Activated T-cell treated with anti-CD3 and anti-CD28 coated beads for 24 hours (primary cell): ENCODE measurements at regions not wholly inside any gene's neighbourhood (a gene's known extent, or its start where the extent isn't known, plus 50 kb on each side); places are given as distances from the start of the nearest gene placed in this dataset.
"Not testable (repeated sequence)": the region's sequence is repeated elsewhere in the genome, so short reads cannot be mapped to it uniquely, and the experiment has no call there.

Source experiments
- DNase-seq: peaks from one replicate; pipeline ENCODE4 v3.0.0-alpha.2; 2020; ENCODE audit warnings: low read depth

DNA sequence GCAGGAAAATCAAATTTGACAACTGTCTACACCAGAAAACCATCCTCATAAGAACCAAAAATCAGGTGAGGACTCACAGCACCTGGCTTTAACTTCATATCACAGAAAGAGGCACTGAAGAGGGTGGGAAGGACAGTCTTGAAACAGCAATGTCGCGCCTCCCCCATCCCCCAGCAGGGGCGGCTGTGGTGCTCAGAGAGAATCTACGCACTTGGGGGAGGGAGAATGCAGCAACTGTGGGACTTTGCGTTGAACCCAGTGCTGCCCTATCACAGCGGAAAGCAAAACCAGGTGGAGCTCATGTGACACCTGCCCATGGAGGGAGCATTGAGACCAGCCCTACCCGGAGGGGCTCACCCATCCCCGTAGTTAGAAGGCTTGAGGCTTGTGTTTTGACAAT lies 191.8 kb downstream of the MSX2 start:
- no peak for DNase-seq

DNA sequence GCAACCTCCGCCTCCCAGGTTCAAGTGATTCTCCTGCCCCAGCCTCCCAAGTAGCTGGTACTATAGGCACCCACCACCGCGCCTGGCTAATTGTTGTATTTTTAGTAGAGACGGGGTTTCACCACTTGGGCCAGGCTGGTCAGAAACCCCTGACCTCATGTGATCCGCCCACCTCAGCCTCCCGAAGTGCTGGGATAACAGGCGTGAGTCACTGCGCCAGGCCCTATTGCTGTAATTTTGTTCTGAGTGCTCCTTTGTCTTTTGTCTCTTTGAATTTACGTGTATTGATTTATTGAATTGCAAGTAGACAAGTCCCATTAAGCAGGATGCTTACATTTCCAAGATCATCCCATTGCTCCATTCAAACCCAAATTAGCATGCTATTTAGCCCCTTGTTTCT lies 186.7 kb downstream of the MSX2 start:
- no peak for DNase-seq

DNA sequence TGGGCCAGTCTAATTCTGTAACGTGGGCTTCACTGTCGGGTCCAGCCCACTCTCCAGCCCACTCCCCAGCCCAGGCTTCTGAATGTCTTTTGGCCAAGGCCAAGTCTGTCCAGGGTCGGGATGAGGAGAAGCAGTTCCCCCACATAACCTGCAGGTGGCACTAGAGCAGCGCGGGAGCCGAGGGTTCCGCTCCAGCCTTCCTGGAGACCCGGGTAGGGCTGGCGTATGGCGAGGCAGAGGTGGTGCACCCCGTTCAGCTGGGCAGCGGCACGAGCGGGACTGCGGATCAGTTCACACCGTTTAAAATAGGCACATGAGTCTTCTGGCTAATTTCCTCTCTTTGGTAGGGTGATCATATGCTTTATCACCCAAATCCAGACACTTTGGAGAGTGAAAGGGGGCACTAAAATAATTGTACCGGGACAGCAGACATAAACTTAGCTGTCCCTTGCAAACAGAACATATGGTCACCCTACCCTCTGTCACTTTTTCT lies 185.9 kb downstream of the MSX2 start:
- peak; percentile 52 for DNase-seq

DNA sequence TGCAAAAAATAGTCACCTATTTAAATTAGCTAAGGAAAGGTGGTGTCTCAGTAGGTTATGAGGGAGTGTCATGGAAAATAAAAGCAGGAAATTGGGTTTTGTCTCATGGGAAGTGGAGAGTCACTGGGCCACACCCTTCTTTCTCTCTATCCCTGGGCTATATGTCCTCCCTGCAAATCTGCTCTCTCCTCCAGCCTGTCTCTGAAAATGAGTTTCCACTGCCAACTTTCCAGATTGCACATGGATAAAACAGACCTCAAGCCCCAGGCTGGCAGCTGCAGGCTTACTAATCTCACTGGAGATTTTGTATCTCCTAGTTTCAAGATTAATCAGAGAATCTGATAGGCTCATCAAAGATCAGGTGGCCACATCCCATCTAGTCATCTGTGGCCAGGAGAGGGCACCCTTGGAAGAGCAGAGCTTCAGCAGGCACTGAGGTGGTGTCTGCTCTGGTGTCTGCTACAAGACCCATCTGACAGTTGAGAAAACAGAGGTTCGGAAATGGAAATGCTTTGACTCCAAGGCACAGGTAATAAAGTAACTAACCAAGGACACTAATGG lies 178.9 kb downstream of the MSX2 start:
- DNase-seq = no peak

DNA sequence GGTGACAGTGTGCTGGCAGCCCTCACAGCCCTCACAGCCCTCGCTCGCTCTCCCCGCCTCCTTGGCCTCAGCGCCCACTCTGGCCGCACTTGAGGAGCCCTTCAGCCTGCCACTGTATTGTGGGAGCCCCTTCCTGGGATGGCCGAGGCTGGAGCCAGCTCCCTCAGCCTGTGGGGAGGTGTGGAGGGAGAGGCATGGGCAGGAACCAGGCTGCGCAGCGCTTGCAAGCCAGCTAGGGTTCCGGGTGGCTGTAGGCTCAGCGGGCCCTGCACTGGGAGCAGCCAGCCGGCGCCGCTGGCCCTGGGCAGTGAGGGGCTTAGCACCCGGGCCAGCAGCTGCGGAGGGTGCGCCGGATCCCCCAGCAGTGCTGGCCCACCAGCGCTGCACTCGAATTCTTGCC lies 177.0 kb downstream of the MSX2 start:
- no peak for DNase-seq

DNA sequence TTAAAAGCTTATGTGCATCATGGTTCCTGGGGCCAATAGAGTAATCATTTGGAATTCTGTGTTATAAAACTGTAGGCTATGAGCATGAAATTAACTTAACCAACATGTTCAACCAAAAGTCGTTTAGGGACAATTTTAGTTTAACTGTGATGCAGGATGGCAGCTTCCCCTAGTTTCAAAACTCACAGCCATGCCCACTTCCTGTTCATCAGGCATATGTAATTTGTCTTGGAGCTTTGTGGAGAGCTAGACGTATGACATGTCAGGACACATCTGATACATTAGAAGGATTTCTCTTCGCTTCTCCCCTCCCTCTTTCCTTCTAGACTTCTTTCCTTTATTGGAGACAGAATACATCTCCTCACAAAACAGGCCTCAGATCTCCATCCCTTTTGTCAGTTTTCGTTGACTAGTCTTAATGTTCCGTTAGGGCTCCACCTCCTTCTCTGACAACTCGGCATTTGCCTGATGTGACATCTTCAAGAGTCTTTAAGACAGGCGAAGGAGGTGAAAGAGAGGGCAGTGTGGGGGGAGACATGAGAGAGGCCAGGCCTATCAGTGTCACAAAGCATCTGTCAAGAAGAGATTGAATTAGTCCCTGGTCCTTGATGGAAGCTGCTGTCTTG lies 176.0 kb downstream of the MSX2 start:
- no peak for DNase-seq

DNA sequence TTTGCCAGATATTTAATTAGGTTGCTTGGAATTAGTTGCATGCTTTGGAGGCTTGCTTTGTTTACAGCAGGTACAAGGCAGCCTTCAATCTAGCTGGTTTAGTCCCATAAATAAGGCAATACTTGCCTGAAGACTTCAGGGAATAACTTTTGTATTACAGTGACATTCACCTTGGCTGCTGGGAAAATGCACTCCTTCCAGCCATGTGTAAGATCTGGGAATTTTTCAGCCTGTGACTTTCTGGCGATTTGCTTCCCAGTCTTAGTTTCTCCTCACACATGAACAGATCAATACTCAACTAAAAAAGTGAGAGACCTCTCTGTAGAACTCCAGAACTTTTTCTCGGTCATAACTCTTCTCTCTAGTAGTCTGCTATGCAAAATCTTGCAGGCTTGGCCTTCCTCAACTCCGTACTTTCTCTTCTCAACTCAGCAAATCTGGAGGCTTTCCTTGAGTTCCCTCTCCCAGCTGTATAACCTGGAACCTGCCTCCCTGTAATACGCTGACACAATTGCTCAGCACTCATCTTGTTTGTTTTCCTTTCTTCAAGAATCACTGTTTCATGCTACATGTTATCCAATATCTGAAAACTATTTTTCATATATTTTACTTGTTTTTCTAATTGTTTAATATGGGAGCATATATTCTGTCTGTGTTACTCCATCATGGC lies 173.0 kb downstream of the MSX2 start:
- DNase-seq = no peak

DNA sequence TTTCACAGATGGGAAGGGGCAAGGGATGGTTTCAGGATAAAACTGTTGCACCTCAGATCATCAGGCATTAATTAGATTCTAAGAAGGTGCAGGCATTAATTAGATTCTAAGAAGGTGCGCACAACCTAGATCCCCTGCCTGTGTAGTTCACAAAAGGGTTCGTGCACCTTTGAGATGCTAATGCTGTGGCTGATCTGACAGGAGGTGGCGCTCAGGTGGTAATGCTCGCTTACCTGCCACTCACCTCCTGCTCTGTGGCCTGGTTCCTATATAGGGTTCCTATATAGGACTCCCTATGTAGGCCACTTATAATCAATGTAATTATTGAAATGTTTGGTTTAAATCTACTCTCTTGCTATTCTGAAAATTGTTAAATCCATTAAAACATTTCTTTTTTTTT lies 171.0 kb downstream of the MSX2 start:
- no peak for DNase-seq

DNA sequence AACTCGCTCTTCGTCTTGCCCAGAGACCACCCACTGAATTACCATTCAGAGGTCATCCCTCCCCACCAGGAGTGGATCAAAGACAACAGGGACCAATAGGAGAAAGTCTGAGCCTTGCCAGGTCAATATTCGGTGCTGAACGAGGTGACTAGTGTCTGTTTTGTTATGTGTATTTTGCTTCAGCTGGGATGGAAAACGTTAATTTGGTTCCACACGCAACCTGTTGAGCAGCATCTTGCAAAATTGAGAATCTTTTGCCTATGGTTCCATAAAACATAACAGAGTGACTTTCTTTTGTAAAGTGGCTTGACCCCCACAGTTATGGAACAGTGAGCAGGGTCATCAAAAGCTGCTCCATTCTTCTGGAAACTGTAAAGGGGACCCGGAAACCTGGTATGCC lies 168.4 kb downstream of the MSX2 start:
- DNase-seq = no peak

DNA sequence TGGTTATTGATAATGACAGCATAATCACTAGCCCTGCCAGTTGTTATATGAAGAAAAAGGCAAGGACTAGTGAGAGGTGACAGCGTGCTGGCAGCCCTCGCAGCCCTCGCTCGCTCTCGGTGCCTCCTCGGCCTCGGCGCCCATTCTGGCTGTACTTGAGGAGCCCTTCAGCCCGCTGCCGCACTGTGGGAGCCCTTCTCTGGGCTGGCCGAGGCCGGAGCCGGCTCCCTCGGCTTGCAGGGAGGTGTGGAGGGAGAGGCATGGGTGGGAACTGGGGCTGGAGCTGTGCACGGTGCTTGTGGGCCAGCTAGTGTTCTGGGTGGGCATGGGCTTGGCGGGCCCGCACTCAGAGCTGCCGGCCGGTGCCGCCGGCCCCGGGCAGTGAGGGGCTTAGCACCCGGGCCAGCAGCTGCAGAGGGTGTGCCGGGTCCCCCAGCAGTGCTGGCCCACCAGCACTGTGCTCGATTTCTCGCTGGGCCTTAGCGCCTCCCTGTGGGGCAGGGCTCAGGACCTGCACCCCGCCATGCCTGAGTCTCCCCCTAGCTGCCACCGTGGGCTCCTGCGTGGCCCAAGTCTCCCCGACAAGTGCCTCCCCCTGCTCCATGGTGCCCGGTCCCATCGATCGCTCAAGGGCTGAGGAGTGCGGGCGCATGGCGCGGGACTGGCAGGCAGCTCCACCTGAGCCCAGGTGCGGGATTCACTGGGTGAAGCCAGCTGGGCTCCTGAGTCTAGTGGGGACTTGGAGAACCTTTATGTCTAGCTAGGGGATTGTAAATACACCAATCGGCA lies 156.2 kb downstream of the MSX2 start:
- DNase-seq = not testable (repeated sequence)

DNA sequence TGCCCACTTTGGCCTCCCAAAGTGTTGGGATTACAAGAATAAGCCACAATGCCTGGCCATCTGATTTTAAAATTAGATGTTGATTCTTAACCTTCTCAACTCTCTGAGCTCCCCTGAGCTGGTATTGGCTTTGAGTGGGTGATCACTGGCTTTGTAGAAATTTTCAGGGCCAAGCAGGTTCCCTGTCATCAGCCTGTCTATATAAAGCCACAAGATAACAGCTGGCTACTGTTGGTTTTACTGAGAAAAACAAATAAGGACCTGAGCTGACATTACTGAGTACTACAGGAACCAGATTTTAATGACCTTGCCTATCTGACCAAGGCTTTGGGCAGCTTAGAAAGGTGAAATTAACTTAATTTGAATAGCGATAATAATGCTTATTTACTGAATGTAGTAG lies 153.6 kb downstream of the MSX2 start:
- no peak for DNase-seq

DNA sequence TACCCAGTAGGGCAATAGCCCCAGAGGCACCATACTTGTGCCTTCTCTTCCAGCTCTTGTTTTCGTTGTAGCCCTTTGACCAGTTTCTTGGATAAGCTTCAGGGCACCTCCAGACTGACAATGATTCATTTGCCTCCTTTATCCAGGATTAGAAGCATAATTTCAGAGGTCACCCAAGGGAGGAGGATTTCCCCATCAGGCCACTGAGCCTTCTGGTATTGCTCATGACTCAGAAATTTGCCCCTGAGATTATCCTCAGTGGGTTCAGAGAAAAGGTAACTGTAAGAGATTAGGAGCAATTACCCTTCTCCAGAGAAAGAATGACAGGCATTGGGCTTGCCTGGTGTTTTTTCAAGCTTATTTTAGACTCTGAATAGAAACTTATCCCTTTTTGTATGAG lies 147.9 kb downstream of the MSX2 start:
- no peak for DNase-seq

DNA sequence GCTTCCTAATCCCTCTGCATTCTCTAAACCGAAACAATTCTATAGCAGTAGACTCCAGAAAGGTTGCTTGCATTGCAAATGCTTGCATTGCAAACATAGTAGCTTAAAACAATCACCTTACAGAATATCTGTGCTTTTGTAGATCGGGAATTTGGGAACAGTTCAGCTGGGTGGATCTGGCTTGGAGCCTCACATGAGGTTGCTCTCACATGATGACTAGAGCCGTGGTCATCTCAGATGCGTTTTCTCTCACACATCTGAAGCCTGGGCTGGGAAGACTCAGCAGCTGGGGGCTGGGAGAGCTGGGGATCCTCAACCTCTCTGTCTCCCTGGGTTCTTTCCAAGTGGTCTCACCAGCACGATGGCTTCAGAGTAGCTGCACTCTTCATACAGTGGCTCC lies 127.8 kb downstream of the MSX2 start:
- no peak for DNase-seq

DNA sequence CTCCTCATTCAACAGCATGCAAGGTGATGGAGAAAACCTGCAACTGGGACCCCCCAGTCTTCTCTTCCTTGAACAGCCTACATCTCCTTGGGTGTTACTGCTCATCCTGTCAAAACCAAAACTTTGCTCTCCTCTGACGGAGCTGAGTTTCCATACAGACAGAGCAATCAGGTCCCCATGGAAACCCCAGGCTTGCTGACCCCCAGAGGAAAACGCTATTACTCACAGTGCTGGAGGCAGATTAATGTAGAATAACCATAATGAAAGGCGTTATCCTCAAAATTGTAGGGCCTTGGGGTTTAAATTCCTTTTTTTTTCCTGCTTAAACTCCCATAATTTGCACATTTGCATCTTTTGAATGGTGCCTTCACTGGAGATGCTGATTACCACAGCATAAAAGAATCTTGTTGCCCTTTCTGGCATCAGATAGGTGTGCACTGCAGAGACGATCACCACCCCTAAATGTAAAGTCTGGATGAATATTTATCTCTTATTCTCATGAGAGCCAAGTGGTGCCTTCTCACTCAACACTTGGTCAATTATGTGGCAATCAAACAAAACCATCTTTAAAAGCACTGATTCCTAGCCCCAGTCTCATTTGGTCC lies 126.3 kb downstream of the MSX2 start:
- no peak for DNase-seq

DNA sequence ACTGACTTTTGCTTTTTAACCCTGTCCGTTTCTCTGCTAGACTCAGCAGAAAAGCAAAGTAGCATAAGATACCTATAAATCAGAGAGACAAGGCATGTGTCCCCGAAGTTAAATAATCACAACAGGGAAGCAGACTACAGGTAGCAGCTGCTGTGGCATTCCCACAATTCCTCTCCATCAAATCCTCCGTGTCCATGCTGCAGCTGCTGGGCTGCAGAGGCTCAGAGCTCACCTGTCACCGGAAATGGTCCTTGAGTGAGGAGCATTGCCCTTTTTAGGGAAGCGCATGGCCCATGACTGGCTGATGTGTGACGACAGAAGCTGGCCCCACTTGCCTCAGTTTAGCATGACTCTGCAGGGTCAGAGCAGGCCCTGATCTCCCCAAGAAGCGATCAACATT lies 125.0 kb downstream of the MSX2 start:
- DNase-seq = no peak

DNA sequence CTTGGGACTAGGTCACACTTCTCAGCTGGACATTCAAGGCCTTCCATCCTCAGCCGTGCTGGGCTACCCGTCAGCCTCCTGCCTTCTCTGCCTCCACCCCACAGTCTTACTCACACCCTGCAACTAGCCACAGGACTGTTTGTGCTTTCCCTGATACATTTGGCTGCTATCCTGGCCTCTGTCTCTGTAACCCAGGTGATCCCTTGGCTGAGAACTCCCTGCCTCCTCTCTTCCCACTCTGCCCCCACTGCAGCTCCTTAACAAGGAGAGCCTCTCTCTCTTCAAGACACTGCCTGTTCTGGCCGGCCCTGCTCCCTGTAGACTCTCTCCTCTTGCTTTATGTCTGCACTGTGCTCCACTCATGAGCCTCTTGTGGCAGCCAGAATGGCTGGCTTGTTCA lies 120.6 kb downstream of the MSX2 start:
- no peak for DNase-seq

DNA sequence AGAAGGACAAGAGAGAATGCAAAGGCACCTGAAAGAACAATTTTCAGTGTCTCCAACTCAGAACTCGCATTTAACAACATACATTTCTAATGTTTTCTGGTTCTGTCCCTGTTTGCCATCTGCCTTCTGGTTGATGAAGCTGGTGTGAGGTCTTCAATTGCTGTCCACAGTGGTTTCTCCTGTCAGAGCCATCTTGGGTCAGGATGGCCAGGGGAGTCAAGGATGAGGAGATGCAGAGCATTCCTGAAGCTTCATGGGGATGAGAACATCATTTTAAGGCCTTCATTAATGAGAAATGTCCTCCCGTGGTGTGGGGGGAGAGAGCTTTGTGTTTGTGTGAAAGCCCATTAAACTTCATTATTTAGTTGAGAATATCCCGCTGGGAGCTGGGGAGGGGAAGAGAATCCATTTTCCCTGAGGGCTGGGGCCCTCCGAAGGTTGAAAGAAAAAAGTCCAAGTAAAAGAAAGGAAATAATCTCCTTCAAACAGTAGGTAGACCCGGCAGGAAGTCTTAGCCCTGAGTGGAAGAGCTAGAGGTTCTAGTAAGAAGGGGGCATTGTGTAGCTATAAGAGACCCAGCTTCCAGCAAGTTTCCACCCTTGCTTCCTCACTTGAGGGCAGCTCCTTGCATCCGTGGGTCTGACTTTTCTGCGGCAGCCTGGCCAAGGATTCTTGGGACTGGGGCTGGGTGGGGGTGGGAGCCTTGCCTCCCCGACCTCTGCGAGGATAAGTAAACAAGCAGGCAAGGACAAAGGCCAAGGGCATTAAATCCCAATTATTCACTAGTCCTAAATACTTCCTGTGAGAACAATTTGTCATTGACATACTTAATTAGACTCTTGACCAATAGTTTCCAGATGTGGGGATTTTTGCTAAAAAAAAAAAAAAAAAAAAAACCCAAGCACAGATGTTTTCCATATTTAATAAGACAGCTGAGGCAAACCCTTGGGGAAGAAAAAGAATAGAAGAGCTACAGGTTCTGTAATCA lies 119.2 kb downstream of the MSX2 start:
- DNase-seq = no peak

DNA sequence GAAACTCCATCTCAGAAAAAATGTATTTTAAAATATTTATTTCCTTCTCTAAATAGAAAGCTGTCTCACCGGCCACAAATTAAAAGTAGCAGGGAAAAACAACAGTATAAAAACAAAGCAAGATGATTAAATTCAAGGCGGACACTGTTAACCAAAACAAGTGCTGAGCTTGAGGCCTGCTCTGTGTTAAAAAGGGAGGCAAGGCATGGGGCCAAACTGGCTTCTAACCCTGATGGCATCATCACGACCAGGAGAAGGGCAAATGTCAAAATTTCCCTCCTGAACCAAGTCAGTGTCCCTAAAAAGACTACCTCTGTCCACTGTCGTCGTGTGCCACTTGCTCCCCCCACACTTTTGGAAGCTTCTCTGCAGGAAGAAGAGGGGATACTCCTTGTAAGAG lies 116.1 kb downstream of the MSX2 start:
- DNase-seq = no peak

DNA sequence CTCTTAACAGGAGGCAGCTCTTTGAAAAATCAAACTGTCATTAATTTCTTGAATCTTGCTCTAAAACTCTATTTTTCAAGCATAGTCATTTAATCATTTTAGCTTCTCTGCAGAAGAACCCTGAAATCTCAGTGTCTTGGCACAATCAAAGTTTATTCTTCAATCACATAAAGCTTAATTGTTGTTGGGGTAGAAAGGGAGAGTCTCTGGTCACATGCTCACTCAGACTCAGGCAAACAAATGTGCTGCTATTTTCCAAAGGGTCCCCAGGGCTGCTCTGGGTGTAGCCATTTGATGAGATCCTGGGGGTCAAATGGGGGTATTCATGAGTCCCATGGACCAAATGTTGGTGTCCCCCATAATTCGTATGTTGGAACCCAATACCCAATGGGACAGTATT lies 114.8 kb downstream of the MSX2 start:
- DNase-seq = no peak

DNA sequence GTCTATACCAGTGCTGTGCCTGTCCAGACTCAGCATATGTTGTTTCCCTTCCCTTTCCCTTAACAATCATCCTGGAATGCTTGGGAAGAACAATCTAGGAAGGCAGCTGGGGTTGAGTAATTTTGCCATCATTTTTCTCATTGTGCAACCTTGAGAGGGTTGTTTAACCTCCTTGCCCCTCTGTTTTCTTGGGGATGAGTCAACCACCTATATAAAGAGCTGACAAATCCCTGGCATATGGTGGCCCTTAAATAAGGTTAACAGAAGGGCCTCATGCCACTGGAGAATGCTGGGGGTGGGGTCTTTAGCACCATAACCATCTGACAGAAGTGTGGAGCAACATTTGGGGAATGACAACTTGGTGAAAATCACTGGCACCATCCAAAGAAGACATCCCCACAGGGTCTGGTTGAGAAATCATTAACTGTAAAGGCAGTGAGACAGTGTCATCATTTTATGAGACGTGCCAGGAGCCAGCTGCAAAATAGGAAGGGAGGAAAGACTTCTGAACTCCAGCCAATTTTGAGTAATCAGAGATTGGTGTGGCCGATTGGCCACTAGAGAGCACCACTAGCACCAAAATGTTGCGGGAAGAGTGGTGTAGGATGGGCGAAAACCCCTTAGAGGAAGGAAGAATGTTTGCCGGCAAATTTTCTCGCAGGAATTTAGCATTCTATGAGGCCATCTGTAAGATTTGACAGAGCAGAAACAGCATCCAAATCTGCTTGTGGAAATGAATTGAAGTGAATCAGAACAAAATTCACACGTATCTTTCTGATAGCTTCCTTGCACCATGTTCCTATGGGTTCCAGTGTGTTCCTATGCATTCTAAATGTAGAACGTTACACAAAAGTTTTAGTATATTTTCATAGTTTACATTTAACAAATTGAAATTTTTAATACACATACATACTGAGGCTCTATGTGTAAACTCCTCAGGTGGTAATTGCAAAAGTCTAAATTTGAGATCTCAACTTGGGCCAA lies 113.8 kb downstream of the MSX2 start:
- no peak for DNase-seq
